GM12878 (cell line): ENCODE measurements at regions not wholly inside any gene's neighbourhood (a gene's known extent, or its start where the extent isn't known, plus 50 kb on each side); places are given as distances from the start of the nearest gene placed in this dataset.
A peak's percentile ranks its signal among the peaks of the same experiment; 100 is the strongest.

Source experiments
- ATAC-seq: fragments of 200-7000 bp; cut with Tn5 transposase; 3 replicates; pipeline ENCODE4 v1.9.1; 2020; ENCODE audit warnings: mild to moderate bottlenecking, moderate library complexity
- BruUV-seq: library from RNA; stranded (reverse); fragments of 400-500 nt; replicated peaks from 2 replicates; lab custom pipeline; 2021; lab: Mats Ljungman, UMichigan
- CTCF ChIA-PET: fragments of 300-600 bp; sonication (Branson Sonifier 250); formaldehyde crosslinking; extraction: SDS; loops from one replicate; lab custom pipeline; 2021; ENCODE audit warnings: inconsistent platforms; lab: Yijun Ruan, JAX
- POLR2A ChIA-PET: fragments of 350-600 bp; formaldehyde crosslinking; extraction: SDS; loops from one replicate; lab custom pipeline; 2021; ENCODE audit warnings: inconsistent platforms; lab: Charles Lee
- RAD21 ChIA-PET: fragments of 300-600 bp; sonication (Branson Sonifier 250); formaldehyde crosslinking; loops from one replicate; lab custom pipeline; 2023; ENCODE audit warnings: antibody characterized with exemption; ENCODE audit not compliant: unreplicated experiment; lab: Charles Lee
- SMC1A ChIA-PET: fragments of 300-600 bp; sonication (Branson Sonifier 250); formaldehyde crosslinking; loops from one replicate; lab custom pipeline; 2023; ENCODE audit not compliant: unreplicated experiment, uncharacterized antibody; lab: Charles Lee
- DNase-seq: peaks from one replicate; pipeline ENCODE4 v3.0.0-alpha.2; 2011; ENCODE audit warnings: low read depth, low spot score
- FAIRE-seq: peaks from 3 replicates; lab custom pipeline; 2011; peaks lifted over from hg19 to GRCh38; lab: Jason Lieb, UNC
- H2AFZ ChIP-seq: 2 replicates; pipeline ENCODE4 v1.6.0; 2011; ENCODE audit warnings: low read depth, low read length, control low read depth; ENCODE audit not compliant: control insufficient read depth
- H3K27ac ChIP-seq: 2 replicates; pipeline ENCODE4 v1.5.1; 2011; ENCODE audit warnings: control low read depth; ENCODE audit not compliant: control insufficient read depth, insufficient read depth
- H3K27me3 ChIP-seq, 2 experiments: replicated peaks in 1 of 2; 2 replicates each; pipeline versions ENCODE4 v1.6.0 to v1.6.1; 2011; ENCODE audit warnings: low read length in 1 of 2; ENCODE audit not compliant: control insufficient read depth in 2 of 2, insufficient read depth in 2 of 2
- H3K36me3 ChIP-seq, 2 experiments: 2 replicates each; pipeline ENCODE4 v1.5.1; 2011; ENCODE audit warnings: low read length in 1 of 2; ENCODE audit not compliant: control insufficient read depth in 2 of 2, insufficient read depth in 2 of 2
- H3K4me1 ChIP-seq: 2 replicates; pipeline ENCODE4 v1.6.1; 2011; ENCODE audit warnings: mild to moderate bottlenecking, low read length, moderate library complexity, mixed read lengths; ENCODE audit not compliant: control insufficient read depth, insufficient read depth
- H3K4me2 ChIP-seq: 2 replicates; pipeline ENCODE4 v1.6.0; 2011; ENCODE audit warnings: control low read depth; ENCODE audit not compliant: control insufficient read depth, insufficient read depth
- H3K4me3 ChIP-seq: fragments of 200-600 bp; sonication (generic); 2 replicates; pipeline ENCODE4 v1.5.1; 2016
- H3K79me2 ChIP-seq: 2 replicates; pipeline ENCODE4 v1.6.0; 2011; ENCODE audit warnings: low read length; ENCODE audit not compliant: control insufficient read depth, insufficient read depth
- H3K9ac ChIP-seq: 2 replicates; pipeline ENCODE4 v1.8.0; 2011; ENCODE audit warnings: low read length, control low read depth, mixed read lengths; ENCODE audit not compliant: control insufficient read depth, insufficient read depth
- H3K9me3 ChIP-seq: replicated peaks from 3 replicates; pipeline ENCODE4 v1.5.1; 2011; ENCODE audit warnings: mild to moderate bottlenecking, low read length; ENCODE audit not compliant: control insufficient read depth, insufficient read depth
- H4K20me1 ChIP-seq: 2 replicates; pipeline ENCODE4 v1.6.0; 2011; ENCODE audit not compliant: control insufficient read depth, insufficient read depth
- ETV6 ChIP-seq, 2 experiments: fragments of 450-650 bp in 1 of 2; IDR thresholded peaks in 1 of 2; conservative IDR thresholded peaks in 1 of 2; 2 replicates each; pipeline ENCODE4 v1.6.1; 2014; ENCODE audit warnings: antibody characterized with exemption in 1 of 2, borderline replicate concordance in 1 of 2, low read depth in 1 of 2, mild to moderate bottlenecking in 1 of 2, moderate library complexity in 1 of 2
- FOS ChIP-seq: IDR thresholded peaks from 3 replicates; pipeline ENCODE4 v1.6.1; 2011; ENCODE audit warnings: borderline replicate concordance; ENCODE audit not compliant: insufficient read length; ENCODE audit errors: extremely low read depth
- LARP7 ChIP-seq: fragments of 450-650 bp; IDR thresholded peaks from 2 replicates; pipeline ENCODE4 v1.6.1; 2017; ENCODE audit warnings: mild to moderate bottlenecking
- MTA2 ChIP-seq: fragments of 450-650 bp; IDR thresholded peaks from 2 replicates; pipeline ENCODE4 v1.6.1; 2016; ENCODE audit warnings: low read depth, mild to moderate bottlenecking, moderate library complexity
- NFXL1 ChIP-seq: fragments of 450-650 bp; IDR thresholded peaks from 2 replicates; pipeline ENCODE4 v1.6.1; 2017; ENCODE audit warnings: antibody characterized with exemption, mild to moderate bottlenecking, borderline replicate concordance
- RAD21 ChIP-seq: IDR thresholded peaks from 2 replicates; pipeline ENCODE4 v1.6.1; 2011; ENCODE audit warnings: mild to moderate bottlenecking, low read depth, low read length, moderate library complexity; ENCODE audit not compliant: insufficient read depth
- WGBS: methylation state at CpG from one replicate; pipeline ENCODE4 v1.1.6; 2016; ENCODE audit warnings: low lambda C conversion rate; ENCODE audit not compliant: insufficient replicate concordance, insufficient coverage; ENCODE audit errors: missing lambda C conversion rate; 5-methylcytosine and 5-hydroxymethylcytosine counted together
- in situ Hi-C: fragments of 300-500 bp; cut with MboI; formaldehyde crosslinking; loops from 9 replicates; pipeline ENCODE4 v1.14.3; 2018; ENCODE audit warnings: mixed read lengths
- intact Hi-C: fragments of 100-400 bp; cut with micrococcal nuclease; formaldehyde crosslinking; loops from one replicate; pipeline ENCODE4 v1.14.2; 2022; ENCODE audit not compliant: unreplicated experiment
- TF ChIP-seq, protein P1 (sequence below): fragments of 450-650 bp; IDR thresholded peaks from 2 replicates; pipeline ENCODE4 v1.6.1; 2017; ENCODE audit warnings: mild to moderate bottlenecking

- H3K4me1 ChIP-seq = peaks cover 19% of the 10 kb centered on the region
- WGBS = 96% methylated on average over 6 of the region's 6 CpGs
- H3K9me3 ChIP-seq = peaks cover 1% of the 10 kb centered on the region; the same call in 1 of the 3 replicates
- no peaks in the 10 kb centered on the region for H4K20me1 ChIP-seq
- no peaks in the 10 kb centered on the region for H3K27me3 ChIP-seq
- FAIRE-seq = no peak
- no peak overlapping the region for H3K9ac ChIP-seq
- H3K36me3 ChIP-seq = no peaks in the 10 kb centered on the region
- peak in 1 of 2 experiments; percentile 9; a peak in 2 of 4 replicates for TF ChIP-seq ETV6 (conservative IDR thresholded peaks at IDR 0.05 in 1 of 2, IDR thresholded peaks at IDR 0.05 in 1 of 2; ENCODE audit: borderline replicate concordance in 1 of 2, low read depth in 1 of 2)
- no peak for TF ChIP-seq FOS
- TF ChIP-seq NFXL1 = 0 out of 2 replicates have a peak, but pooled peaks have one; percentile 19
- ChIA-PET POLR2A (interaction anchor here (0.6 kb wide), 1 partner anchor 229 kb away, joined by 3 read pairs; no protein-coding TSS in a partner anchor), RAD21 (no interaction called here), CTCF (no interaction called here), SMC1A (interaction anchor here (0.8 to 3.0 kb wide), 4 partner anchors 11 to 70 kb away, joined by 4 to 14 read pairs (median 5); no protein-coding TSS in a partner anchor)
- no peaks in the 10 kb centered on the region for H3K79me2 ChIP-seq
- no peak for DNase-seq
- H3K27ac ChIP-seq = no peak overlapping the region
- no peak overlapping the region for H3K4me3 ChIP-seq
- intact Hi-C loops (no loop called here), in situ Hi-C loops (no loop called here)
- H3K4me2 ChIP-seq = no peak overlapping the region
- H2AFZ ChIP-seq = no peak overlapping the region
- no TSS peak for BruUV-seq
- ATAC-seq = no peak
These were observed 72.5 kb upstream of the ZNF217 start for GRCh38 chr20:53666144-53666543.

DNA sequence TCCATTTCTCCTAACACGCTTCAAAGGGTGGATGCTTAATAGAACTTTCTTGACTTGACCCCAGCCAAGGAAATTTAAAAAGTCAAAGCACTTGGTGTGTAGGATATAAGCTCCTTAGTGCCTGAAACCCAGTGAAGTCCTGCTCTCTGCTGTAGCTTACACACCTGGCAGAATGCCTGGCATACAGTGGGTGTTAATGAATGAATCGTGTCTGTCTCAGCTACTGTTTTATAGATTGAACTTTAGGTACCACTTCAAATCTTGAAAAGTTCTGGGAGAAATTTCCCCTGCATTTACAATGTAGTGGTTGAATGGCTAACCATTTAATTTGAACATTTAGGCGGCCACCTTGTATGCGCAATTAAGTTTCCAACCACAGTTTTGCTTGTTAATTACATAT lies 70.5 kb upstream of the ZNF217 start:
- no peak overlapping the region for H3K27ac ChIP-seq
- H3K9ac ChIP-seq = no peak overlapping the region
- no TSS peak for BruUV-seq
- SMC1A ChIA-PET = interaction anchor here (0.9 to 3.0 kb wide), 8 partner anchors 11 to 236 kb away, joined by 3 to 14 read pairs (median 4); no protein-coding TSS in a partner anchor
- H3K9me3 ChIP-seq = peaks cover 1% of the 10 kb centered on the region; the same call in 1 of the 3 replicates
- in situ Hi-C loops = no loop called here
- CTCF ChIA-PET = interaction anchor here (0.6 to 1.2 kb wide), 5 partner anchors 10 to 272 kb away, joined by 3 to 4 read pairs (median 3); no protein-coding TSS in a partner anchor
- 91% methylated on average over 4 of the region's 4 CpGs for WGBS
- H3K4me3 ChIP-seq = no peak overlapping the region
- ATAC-seq = no peak
- FAIRE-seq = no peak
- POLR2A ChIA-PET = interaction anchor here (0.6 to 1.5 kb wide), 5 partner anchors 22 to 168 kb away, joined by 3 to 7 read pairs (median 4); no protein-coding TSS in a partner anchor
- TF ChIP-seq RAD21 (no peak), NFXL1 (peak; percentile 80; the same call in 1 of the 2 replicates), MTA2 (peak; percentile 69; the same call in 1 of the 2 replicates), LARP7 (no peak)
- TF ChIP-seq, protein P1, sequence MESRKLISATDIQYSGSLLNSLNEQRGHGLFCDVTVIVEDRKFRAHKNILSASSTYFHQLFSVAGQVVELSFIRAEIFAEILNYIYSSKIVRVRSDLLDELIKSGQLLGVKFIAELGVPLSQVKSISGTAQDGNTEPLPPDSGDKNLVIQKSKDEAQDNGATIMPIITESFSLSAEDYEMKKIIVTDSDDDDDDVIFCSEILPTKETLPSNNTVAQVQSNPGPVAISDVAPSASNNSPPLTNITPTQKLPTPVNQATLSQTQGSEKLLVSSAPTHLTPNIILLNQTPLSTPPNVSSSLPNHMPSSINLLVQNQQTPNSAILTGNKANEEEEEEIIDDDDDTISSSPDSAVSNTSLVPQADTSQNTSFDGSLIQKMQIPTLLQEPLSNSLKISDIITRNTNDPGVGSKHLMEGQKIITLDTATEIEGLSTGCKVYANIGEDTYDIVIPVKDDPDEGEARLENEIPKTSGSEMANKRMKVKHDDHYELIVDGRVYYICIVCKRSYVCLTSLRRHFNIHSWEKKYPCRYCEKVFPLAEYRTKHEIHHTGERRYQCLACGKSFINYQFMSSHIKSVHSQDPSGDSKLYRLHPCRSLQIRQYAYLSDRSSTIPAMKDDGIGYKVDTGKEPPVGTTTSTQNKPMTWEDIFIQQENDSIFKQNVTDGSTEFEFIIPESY = 0 out of 2 replicates have a peak, but pooled peaks have one; percentile 8
- TF ChIP-seq, all 136 proteins: peak for 3
- no peak for DNase-seq
- Histone ChIP-seq H3K4me2 (no peak overlapping the region), H3K27me3 (no peaks in the 10 kb centered on the region), H4K20me1 (no peaks in the 10 kb centered on the region), H3K79me2 (no peaks in the 10 kb centered on the region), H3K4me1 (peaks cover 31% of the 10 kb centered on the region), H3K36me3 (no peaks in the 10 kb centered on the region), H2AFZ (no peak overlapping the region; the same call in 1 of the 2 replicates)
- RAD21 ChIA-PET = interaction anchor here (0.6 to 0.9 kb wide), 3 partner anchors 21 to 44 kb away, joined by 3 to 5 read pairs (median 4); no protein-coding TSS in a partner anchor
- intact Hi-C loops = loop anchor here (5.0 kb wide), 1 partner anchor 88 kb away; no protein-coding TSS in a partner anchor
